Neural cell (in vitro differentiated cells): ENCODE measurements at regions not wholly inside any gene's neighbourhood (a gene's known extent, or its start where the extent isn't known, plus 50 kb on each side); places are given as distances from the start of the nearest gene placed in this dataset.

Experiments used
- H2AFZ ChIP-seq: fragments of 200-600, 300-800 bp; sonication (generic), shearing (Covaris generic); 2 replicates; pipeline ENCODE4 v1.6.0; 2014; ENCODE audit warnings: low read depth, mild to moderate bottlenecking, antibody characterized with exemption, low read length, moderate library complexity
- H3F3A ChIP-seq: fragments of 200-600 bp; shearing (Covaris generic); 2 replicates; pipeline ENCODE4 v1.6.1; 2016; ENCODE audit warnings: mild to moderate bottlenecking, moderate library complexity, mixed read lengths, antibody characterized with exemption, low read length; ENCODE audit not compliant: insufficient read depth, poor library complexity, severe bottlenecking
- H3K27ac ChIP-seq: fragments of 200-600, 300-800 bp; sonication (generic), shearing (Covaris generic); 2 replicates; pipeline ENCODE4 v1.5.1; 2014; ENCODE audit warnings: mild to moderate bottlenecking, low read length, moderate library complexity
- H3K27me3 ChIP-seq: fragments of 300-800, 200-600 bp; sonication (generic), shearing (Covaris generic); 2 replicates; pipeline ENCODE4 v1.6.0; 2014; ENCODE audit warnings: mild to moderate bottlenecking, low read depth, low read length, moderate library complexity; ENCODE audit not compliant: insufficient read depth
- H3K36me3 ChIP-seq: fragments of 300-800, 200-600 bp; sonication (generic), shearing (Covaris generic); 2 replicates; pipeline ENCODE4 v1.5.1; 2014; ENCODE audit warnings: mild to moderate bottlenecking, antibody characterized with exemption, low read length, moderate library complexity; ENCODE audit not compliant: insufficient read depth
- H3K4me2 ChIP-seq: fragments of 300-800, 200-600 bp; sonication (generic), shearing (Covaris generic); 2 replicates; pipeline ENCODE4 v1.6.0; 2014; ENCODE audit warnings: mild to moderate bottlenecking, low read length
- H3K4me3 ChIP-seq: fragments of 300-800, 200-600 bp; sonication (generic), shearing (Covaris generic); 2 replicates; pipeline ENCODE4 v1.5.1; 2014; ENCODE audit warnings: mild to moderate bottlenecking, low read length, moderate library complexity
- H3K79me2 ChIP-seq: fragments of 200-600 bp; shearing (Covaris generic); replicated peaks from 2 replicates; pipeline ENCODE4 v1.6.0; 2014; ENCODE audit warnings: mild to moderate bottlenecking, low read length, moderate library complexity; ENCODE audit not compliant: insufficient read depth
- H3K9ac ChIP-seq: fragments of 300-800, 200-600 bp; sonication (generic), shearing (Covaris generic); 2 replicates; pipeline ENCODE4 v1.6.1; 2016; ENCODE audit warnings: mild to moderate bottlenecking, low read length, mixed read lengths
- H3K9me2 ChIP-seq: fragments of 200-600 bp; shearing (Covaris generic); 2 replicates; pipeline ENCODE4 v1.6.1; 2016; ENCODE audit warnings: mild to moderate bottlenecking, low read length, mixed read lengths; ENCODE audit not compliant: insufficient read depth
- H3K9me3 ChIP-seq: fragments of 200-600, 300-800 bp; sonication (generic), shearing (Covaris generic); 2 replicates; pipeline ENCODE4 v1.6.1; 2016; ENCODE audit warnings: mild to moderate bottlenecking, mixed run types, low read length, moderate library complexity, mixed read lengths
- H4K20me1 ChIP-seq: fragments of 200-600 bp; shearing (Covaris generic); 2 replicates; pipeline ENCODE4 v1.6.1; 2016; ENCODE audit warnings: mild to moderate bottlenecking, mixed run types; ENCODE audit not compliant: insufficient read depth
- EP300 ChIP-seq: fragments of 450-650 bp; conservative IDR thresholded peaks from 2 replicates; pipeline ENCODE4 v1.6.1; 2014; ENCODE audit warnings: antibody characterized with exemption, mild to moderate bottlenecking, moderate library complexity; ENCODE audit not compliant: poor library complexity, severe bottlenecking
- EZH2 ChIP-seq: fragments of 200-600, 300-800 bp; shearing (Covaris generic), sonication (generic); IDR thresholded peaks from 2 replicates; pipeline ENCODE4 v1.6.1; 2014; ENCODE audit warnings: antibody characterized with exemption, low read length, borderline replicate concordance, mild to moderate bottlenecking; ENCODE audit not compliant: insufficient read depth, poor library complexity, severe bottlenecking
- MXI1 ChIP-seq: fragments of 450-650 bp; conservative IDR thresholded peaks from 2 replicates; pipeline ENCODE4 v1.6.1; 2014; ENCODE audit warnings: antibody characterized with exemption, mild to moderate bottlenecking; ENCODE audit not compliant: poor library complexity, severe bottlenecking
- POLR2AphosphoS5 ChIP-seq: IDR thresholded peaks from 2 replicates; pipeline ENCODE4 v1.6.1; 2012
- RAD21 ChIP-seq: fragments of 450-650 bp; conservative IDR thresholded peaks from 2 replicates; pipeline ENCODE4 v1.6.1; 2014; ENCODE audit warnings: antibody characterized with exemption, mild to moderate bottlenecking, moderate library complexity
- SMC3 ChIP-seq: fragments of 450-650 bp; conservative IDR thresholded peaks from 2 replicates; pipeline ENCODE4 v1.6.1; 2014; ENCODE audit warnings: antibody characterized with exemption, mild to moderate bottlenecking, moderate library complexity; ENCODE audit not compliant: poor library complexity
- TAF1 ChIP-seq: IDR thresholded peaks from 2 replicates; pipeline ENCODE4 v1.6.1; 2012; ENCODE audit warnings: low read depth
- TF ChIP-seq, protein P1 (sequence below): IDR thresholded peaks from 2 replicates; pipeline ENCODE4 v1.6.1; 2012; ENCODE audit warnings: borderline replicate concordance
- TF ChIP-seq, protein P2 (sequence below): fragments of 450-650 bp; IDR thresholded peaks from 2 replicates; pipeline ENCODE4 v1.5.1; 2014; ENCODE audit warnings: antibody characterized with exemption, mild to moderate bottlenecking, moderate library complexity; ENCODE audit not compliant: poor library complexity, severe bottlenecking

DNA sequence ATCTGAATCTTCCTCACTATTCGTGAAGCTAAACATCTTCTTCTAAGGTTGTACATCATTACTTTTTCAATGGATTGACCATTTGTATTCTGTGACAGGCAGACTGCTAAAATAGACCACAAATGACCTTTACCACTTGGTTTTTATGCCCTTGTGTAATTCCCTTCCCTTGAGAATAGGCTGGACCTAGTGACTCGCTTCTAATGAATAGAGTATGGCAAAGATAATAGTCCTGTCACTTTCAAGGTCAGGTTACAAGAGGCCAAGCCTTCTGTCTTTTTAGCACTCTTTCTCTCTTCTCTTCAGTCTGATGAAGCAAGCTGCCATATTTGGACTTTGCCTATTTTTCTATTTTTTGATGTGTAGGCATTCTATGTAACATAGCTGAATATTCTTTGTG, 492.9 kb downstream of the SOX6 start:
- Histone ChIP-seq H3K9me2 (no peaks in the 10 kb centered on the region), H3K4me3 (no peak overlapping the region), H3K27me3 (no peaks in the 10 kb centered on the region), H3K36me3 (no peaks in the 10 kb centered on the region), H3K9me3 (no peaks in the 10 kb centered on the region), H4K20me1 (no peaks in the 10 kb centered on the region), H2AFZ (no peak overlapping the region), H3K27ac (no peak overlapping the region), H3F3A (no peaks in the 10 kb centered on the region), H3K9ac (no peak overlapping the region), H3K4me2 (no peak overlapping the region), H3K79me2 (no peaks in the 10 kb centered on the region)
- TF ChIP-seq EP300 (no peak), MXI1 (no peak)

DNA sequence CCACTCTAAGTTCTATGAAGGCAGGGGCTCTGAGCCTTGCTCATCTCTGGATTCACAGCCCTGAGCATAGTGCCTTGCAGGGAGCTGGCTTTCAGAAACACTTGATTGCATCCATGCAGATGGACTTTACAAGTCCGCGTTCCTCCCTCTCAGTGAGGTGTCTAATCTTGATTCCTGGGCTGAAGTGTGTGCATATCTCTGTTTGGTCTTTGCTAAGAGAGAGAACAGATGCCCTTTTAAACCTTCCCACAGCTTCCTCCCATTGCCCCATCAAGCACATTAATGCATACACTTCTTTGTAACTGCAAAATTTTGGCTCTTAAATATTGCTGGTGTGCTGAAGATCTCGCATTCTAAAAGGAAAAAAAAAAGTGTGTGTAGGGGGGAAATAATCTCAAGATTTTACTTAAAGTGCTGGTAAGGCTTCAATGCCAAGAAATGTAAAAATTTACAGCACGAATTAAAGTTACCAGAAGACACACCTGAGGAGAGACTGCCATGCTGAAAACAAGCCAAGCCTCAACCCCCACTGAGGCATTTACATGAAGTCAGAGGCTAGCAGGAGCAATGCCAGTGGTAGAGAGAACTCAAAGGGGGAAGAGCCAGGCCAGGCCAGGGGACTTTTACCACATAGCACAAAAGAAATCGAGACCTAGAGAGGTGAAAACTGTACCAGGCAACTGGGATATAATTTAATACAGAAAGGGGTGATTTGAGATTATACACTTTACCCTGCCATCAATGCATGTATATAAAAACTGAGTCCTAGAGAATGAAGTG, 492.1 kb downstream of the SOX6 start:
- H3K9me3 ChIP-seq, result no peaks in the 10 kb centered on the region
- H3K36me3 ChIP-seq, result no peaks in the 10 kb centered on the region
- H3K27ac ChIP-seq, result no peak overlapping the region
- H4K20me1 ChIP-seq, result no peaks in the 10 kb centered on the region
- H3K4me3 ChIP-seq, result no peak overlapping the region
- TF ChIP-seq RAD21 (no peak), POLR2AphosphoS5 (no peak), SMC3 (no peak), EP300 (no peak), TAF1 (no peak), MXI1 (no peak), EZH2 (no peak)
- TF ChIP-seq, protein P1, sequence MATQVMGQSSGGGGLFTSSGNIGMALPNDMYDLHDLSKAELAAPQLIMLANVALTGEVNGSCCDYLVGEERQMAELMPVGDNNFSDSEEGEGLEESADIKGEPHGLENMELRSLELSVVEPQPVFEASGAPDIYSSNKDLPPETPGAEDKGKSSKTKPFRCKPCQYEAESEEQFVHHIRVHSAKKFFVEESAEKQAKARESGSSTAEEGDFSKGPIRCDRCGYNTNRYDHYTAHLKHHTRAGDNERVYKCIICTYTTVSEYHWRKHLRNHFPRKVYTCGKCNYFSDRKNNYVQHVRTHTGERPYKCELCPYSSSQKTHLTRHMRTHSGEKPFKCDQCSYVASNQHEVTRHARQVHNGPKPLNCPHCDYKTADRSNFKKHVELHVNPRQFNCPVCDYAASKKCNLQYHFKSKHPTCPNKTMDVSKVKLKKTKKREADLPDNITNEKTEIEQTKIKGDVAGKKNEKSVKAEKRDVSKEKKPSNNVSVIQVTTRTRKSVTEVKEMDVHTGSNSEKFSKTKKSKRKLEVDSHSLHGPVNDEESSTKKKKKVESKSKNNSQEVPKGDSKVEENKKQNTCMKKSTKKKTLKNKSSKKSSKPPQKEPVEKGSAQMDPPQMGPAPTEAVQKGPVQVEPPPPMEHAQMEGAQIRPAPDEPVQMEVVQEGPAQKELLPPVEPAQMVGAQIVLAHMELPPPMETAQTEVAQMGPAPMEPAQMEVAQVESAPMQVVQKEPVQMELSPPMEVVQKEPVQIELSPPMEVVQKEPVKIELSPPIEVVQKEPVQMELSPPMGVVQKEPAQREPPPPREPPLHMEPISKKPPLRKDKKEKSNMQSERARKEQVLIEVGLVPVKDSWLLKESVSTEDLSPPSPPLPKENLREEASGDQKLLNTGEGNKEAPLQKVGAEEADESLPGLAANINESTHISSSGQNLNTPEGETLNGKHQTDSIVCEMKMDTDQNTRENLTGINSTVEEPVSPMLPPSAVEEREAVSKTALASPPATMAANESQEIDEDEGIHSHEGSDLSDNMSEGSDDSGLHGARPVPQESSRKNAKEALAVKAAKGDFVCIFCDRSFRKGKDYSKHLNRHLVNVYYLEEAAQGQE, result no peak
- TF ChIP-seq, protein P2, sequence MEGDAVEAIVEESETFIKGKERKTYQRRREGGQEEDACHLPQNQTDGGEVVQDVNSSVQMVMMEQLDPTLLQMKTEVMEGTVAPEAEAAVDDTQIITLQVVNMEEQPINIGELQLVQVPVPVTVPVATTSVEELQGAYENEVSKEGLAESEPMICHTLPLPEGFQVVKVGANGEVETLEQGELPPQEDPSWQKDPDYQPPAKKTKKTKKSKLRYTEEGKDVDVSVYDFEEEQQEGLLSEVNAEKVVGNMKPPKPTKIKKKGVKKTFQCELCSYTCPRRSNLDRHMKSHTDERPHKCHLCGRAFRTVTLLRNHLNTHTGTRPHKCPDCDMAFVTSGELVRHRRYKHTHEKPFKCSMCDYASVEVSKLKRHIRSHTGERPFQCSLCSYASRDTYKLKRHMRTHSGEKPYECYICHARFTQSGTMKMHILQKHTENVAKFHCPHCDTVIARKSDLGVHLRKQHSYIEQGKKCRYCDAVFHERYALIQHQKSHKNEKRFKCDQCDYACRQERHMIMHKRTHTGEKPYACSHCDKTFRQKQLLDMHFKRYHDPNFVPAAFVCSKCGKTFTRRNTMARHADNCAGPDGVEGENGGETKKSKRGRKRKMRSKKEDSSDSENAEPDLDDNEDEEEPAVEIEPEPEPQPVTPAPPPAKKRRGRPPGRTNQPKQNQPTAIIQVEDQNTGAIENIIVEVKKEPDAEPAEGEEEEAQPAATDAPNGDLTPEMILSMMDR, result no peak
- H3K79me2 ChIP-seq, result no peaks in the 10 kb centered on the region
- no peak overlapping the region for H3K4me2 ChIP-seq
- no peaks in the 10 kb centered on the region for H3F3A ChIP-seq
- no peak overlapping the region for H3K9ac ChIP-seq
- H3K9me2 ChIP-seq, result no peaks in the 10 kb centered on the region
- H3K27me3 ChIP-seq, result no peaks in the 10 kb centered on the region
- no peak overlapping the region for H2AFZ ChIP-seq
